ENCODE measurements at regions not wholly inside any gene's neighbourhood (a gene's known extent, or its start where the extent isn't known, plus 50 kb on each side); places are given as distances from the start of the nearest gene placed in this dataset.

DNA sequence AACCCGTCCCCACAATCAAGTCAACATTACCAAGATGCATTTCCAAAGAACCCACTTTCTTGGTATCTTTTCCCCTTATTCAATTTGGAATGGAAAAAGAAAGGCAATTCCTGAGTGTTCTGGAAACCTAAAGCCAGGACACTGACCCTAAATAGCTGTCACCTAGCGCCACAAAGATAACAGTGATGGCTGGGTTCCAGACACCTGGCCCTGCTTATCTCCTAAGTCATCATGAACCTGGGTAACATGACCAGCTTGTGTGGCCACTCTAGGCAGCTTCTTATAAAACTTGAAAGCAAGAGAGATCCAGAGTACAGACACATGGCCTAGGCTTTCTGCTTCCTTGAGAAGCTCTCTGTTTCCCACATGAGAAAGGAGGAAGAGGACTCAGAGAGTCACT, 95.4 kb downstream of the BOD1L2 start:
- TF ChIP-seq, protein P1, sequence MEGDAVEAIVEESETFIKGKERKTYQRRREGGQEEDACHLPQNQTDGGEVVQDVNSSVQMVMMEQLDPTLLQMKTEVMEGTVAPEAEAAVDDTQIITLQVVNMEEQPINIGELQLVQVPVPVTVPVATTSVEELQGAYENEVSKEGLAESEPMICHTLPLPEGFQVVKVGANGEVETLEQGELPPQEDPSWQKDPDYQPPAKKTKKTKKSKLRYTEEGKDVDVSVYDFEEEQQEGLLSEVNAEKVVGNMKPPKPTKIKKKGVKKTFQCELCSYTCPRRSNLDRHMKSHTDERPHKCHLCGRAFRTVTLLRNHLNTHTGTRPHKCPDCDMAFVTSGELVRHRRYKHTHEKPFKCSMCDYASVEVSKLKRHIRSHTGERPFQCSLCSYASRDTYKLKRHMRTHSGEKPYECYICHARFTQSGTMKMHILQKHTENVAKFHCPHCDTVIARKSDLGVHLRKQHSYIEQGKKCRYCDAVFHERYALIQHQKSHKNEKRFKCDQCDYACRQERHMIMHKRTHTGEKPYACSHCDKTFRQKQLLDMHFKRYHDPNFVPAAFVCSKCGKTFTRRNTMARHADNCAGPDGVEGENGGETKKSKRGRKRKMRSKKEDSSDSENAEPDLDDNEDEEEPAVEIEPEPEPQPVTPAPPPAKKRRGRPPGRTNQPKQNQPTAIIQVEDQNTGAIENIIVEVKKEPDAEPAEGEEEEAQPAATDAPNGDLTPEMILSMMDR (IDR thresholded peaks at IDR 0.05; ENCODE audit: low read depth, low read length) = no peak
- TF ChIP-seq EZH2phosphoT487 (IDR thresholded peaks at IDR 0.05; ENCODE audit: low read depth) = no peak

All from OCI-LY3 (cell line).